ENCODE measurements at regions not wholly inside any gene's neighbourhood (a gene's known extent, or its start where the extent isn't known, plus 50 kb on each side); places are given as distances from the start of the nearest gene placed in this dataset.

GRCh38 chr2:45330637-45331409 is 280.2 kb downstream of the SRBD1 start:
- H3K27me3 ChIP-seq = no peaks in the 10 kb centered on the region
- peaks cover 0 to 4% (median 0%) of the 10 kb centered on the region in 4 donors for H3K4me1 ChIP-seq
- no peaks in the 10 kb centered on the region for H3K9me3 ChIP-seq
- H3K4me3 ChIP-seq = no peak overlapping the region
- no peak overlapping the region for H3K27ac ChIP-seq
- no peak for DNase-seq
- TF ChIP-seq POLR2A (IDR thresholded peaks at IDR 0.05) = no peak
- TF ChIP-seq, protein P1, sequence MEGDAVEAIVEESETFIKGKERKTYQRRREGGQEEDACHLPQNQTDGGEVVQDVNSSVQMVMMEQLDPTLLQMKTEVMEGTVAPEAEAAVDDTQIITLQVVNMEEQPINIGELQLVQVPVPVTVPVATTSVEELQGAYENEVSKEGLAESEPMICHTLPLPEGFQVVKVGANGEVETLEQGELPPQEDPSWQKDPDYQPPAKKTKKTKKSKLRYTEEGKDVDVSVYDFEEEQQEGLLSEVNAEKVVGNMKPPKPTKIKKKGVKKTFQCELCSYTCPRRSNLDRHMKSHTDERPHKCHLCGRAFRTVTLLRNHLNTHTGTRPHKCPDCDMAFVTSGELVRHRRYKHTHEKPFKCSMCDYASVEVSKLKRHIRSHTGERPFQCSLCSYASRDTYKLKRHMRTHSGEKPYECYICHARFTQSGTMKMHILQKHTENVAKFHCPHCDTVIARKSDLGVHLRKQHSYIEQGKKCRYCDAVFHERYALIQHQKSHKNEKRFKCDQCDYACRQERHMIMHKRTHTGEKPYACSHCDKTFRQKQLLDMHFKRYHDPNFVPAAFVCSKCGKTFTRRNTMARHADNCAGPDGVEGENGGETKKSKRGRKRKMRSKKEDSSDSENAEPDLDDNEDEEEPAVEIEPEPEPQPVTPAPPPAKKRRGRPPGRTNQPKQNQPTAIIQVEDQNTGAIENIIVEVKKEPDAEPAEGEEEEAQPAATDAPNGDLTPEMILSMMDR (IDR thresholded peaks at IDR 0.05) = no peak
- no peaks in the 10 kb centered on the region for H3K36me3 ChIP-seq

- no peaks in the 10 kb centered on the region for H3K36me3 ChIP-seq
- H3K4me3 ChIP-seq = no peak overlapping the region
- no peak overlapping the region for H3K27ac ChIP-seq
- peaks cover 0 to 4% (median 0%) of the 10 kb centered on the region in 4 donors for H3K4me1 ChIP-seq
- no peaks in the 10 kb centered on the region for H3K27me3 ChIP-seq
- TF ChIP-seq, protein P1 (IDR thresholded peaks at IDR 0.05) = no peak
- TF ChIP-seq POLR2A (IDR thresholded peaks at IDR 0.05) = no peak
- DNase-seq = no peak
- H3K9me3 ChIP-seq = no peaks in the 10 kb centered on the region
These were observed 281.0 kb downstream of the SRBD1 start for GRCh38 chr2:45330108-45330507.

DNA sequence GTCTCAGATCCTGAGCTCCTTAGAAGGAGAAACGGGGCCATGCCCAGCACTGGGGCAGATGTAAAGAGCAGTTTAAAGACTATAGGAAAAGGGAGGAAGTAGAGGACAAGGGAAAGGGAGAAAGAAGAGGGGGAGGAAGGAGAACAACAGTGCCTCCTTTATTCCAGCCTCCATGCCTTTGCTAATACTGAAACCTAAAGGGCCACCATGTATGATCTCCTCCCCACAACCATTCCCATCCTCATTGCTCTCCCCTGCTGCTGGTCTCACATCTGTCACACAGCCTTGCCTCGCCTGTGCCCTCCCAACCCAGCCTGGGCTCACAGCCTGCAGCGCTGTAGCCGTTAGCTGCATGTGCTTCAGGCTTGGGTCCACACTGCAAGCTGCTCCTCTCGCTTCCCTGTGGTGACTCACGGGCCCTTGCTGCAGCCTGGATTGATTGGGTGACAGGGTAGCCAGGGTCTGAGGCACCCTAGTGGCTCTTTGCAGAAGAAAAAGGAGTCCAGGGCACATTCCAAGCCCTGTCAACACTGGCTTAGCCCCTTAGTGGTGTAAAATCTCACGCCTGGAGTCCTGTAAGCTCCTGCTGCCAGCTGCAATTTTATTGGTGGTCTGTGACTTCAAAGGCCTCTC is 281.9 kb downstream of the SRBD1 start:
- Histone ChIP-seq H3K27me3 (no peaks in the 10 kb centered on the region), H3K27ac (no peak overlapping the region), H3K9me3 (peaks cover 0 to 1% (median 0%) of the 10 kb centered on the region in 4 donors), H3K36me3 (no peaks in the 10 kb centered on the region), H3K4me3 (no peak overlapping the region), H3K4me1 (peaks cover 0 to 4% (median 0%) of the 10 kb centered on the region in 4 donors)
- no peak for TF ChIP-seq POLR2A (IDR thresholded peaks at IDR 0.05)
- TF ChIP-seq, protein P1 (IDR thresholded peaks at IDR 0.05) = no peak
- DNase-seq = no peak

GRCh38 chr2:45328264-45328870 is 282.7 kb downstream of the SRBD1 start:
- no peaks in the 10 kb centered on the region for H3K27me3 ChIP-seq
- peaks cover 0 to 4% (median 0%) of the 10 kb centered on the region in 4 donors for H3K9me3 ChIP-seq
- no peak overlapping the region for H3K27ac ChIP-seq
- TF ChIP-seq, protein P1 (IDR thresholded peaks at IDR 0.05) = no peak
- no peak for TF ChIP-seq POLR2A (IDR thresholded peaks at IDR 0.05)
- H3K4me1 ChIP-seq = peaks cover 0 to 4% (median 0%) of the 10 kb centered on the region in 4 donors
- H3K36me3 ChIP-seq = no peaks in the 10 kb centered on the region
- DNase-seq = no peak
- no peak overlapping the region for H3K4me3 ChIP-seq

DNA sequence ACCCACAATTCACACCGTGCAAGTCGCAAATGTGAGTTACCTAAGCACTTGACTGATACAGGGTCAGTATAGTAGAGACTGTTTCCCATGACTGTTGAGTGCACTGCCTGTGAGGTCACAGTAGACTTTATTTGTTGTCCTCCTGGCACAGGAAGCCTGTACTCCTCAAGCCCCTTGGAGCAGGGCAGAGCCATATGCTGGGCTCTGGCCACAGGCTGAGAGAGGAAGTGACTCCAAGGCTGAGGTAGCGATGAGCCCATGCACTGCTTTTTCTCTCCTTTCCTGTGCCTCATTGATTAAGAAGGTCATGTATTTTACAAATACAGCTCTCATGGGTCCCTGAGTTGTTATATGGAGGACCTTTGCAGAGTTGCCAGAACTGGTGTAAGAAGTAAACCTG is 287.7 kb downstream of the SRBD1 start:
- DNase-seq = no peak

More for the DNA sequence above, 287.7 kb downstream of the SRBD1 start:
- TF ChIP-seq, protein P1 (IDR thresholded peaks at IDR 0.05) = no peak
- no peak for TF ChIP-seq POLR2A (IDR thresholded peaks at IDR 0.05)
- Histone ChIP-seq H3K9me3 (peaks cover 0 to 4% (median 0%) of the 10 kb centered on the region in 4 donors), H3K4me1 (no peaks in the 10 kb centered on the region), H3K36me3 (no peaks in the 10 kb centered on the region), H3K4me3 (no peak overlapping the region), H3K27me3 (no peaks in the 10 kb centered on the region), H3K27ac (no peak overlapping the region)
